IPS DF 4.7 (cell line): ENCODE measurements at regions not wholly inside any gene's neighbourhood (a gene's known extent, or its start where the extent isn't known, plus 50 kb on each side); places are given as distances from the start of the nearest gene placed in this dataset.

ENCODE experiments used
- DNase-seq: peaks from one replicate; pipeline ENCODE4 v3.0.0-alpha.2; 2013; ENCODE audit warnings: low spot score; ENCODE audit errors: extremely low read depth

- DNase-seq: no peak
Measured at GRCh38 chr3:151935446-151935845, 62.0 kb downstream of the SUCNR1 start.

DNA sequence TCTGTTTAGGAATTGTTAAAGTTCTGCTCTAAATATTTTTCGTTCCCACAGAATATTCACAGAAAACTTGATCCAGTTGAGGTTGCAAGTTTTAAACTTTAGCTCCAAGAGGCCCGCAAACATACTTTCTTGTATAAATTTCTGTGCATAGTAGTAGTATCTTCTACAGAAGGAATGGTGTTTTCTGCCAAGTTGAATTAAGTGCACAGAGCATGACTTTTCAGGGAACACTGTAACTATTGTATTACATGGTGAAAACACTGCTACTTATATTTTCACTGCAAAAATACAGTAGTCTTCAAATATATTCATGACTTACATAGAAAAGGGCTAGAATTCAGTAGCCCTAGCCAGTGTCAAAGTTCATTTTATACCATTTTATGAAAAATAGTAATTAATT lies 67.0 kb downstream of the SUCNR1 start:
- DNase-seq: no peak

GRCh38 chr3:151943539-151943938 lies 70.1 kb downstream of the SUCNR1 start:
- no peak for DNase-seq

DNA sequence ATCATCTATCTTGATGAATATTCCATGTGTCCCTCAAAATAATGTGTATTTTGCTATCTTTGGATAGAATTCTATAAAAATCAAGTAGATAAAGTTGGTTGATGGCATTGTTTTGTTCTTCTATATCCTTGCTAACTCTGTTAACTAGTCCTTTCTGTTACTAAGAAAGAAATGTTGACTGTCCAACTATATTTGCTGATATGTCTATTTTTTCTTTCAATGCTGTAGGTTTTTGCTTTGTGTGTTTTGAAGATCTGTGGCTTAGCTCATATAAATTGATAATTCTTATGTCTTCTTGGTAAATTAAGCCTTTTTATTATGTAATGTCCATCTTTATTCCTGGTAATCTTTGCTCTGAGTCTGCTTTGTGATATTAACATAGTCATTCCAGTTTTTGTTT lies 70.9 kb downstream of the SUCNR1 start:
- DNase-seq: no peak

DNA sequence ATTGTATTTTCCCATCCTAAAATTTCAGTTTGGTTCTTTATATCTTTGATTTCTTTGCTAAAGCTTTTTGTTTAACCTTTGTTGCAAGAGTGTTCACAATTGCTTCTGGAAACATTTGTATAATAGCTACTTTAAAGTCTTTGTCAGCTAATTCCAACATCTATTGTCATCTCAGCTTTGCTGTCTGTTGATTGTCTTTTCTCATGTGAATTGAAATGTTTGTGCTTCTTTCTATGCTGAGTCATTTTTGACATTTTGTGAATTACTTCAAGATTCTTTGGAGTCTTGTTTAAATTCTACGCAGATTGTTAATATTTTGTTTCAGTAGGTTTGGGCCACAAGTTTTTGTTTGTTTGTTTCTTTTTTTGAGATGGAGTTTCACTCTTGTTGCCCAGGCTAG lies 73.2 kb downstream of the SUCNR1 start:
- no peak for DNase-seq

GRCh38 chr3:151949706-151950105 lies 76.3 kb downstream of the SUCNR1 start:
- DNase-seq: no peak

DNA sequence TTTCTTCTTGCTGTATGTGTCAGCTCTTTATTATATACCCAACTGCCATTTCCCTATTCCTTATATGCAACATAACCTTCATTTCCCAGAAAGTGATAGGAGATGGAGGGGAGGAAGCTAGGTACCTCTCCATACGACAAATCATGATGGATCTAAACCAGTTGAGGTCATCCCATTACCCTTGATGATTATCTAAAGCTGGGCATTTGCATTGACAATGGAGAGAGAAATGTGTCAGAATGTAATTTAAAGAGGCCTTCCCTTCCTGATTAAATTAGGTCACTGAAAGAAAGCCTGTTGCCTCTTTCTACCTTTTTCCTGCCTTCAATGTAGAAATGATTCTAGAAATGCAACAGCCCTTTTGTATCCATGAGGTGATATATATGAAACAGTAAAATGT lies 81.9 kb downstream of the SUCNR1 start:
- DNase-seq: no peak

- no peak for DNase-seq
Measured at GRCh38 chr3:151960961-151961580, 87.6 kb downstream of the SUCNR1 start.

- no peak for DNase-seq
Measured at GRCh38 chr3:151962352-151962751, 88.9 kb downstream of the SUCNR1 start.

DNA sequence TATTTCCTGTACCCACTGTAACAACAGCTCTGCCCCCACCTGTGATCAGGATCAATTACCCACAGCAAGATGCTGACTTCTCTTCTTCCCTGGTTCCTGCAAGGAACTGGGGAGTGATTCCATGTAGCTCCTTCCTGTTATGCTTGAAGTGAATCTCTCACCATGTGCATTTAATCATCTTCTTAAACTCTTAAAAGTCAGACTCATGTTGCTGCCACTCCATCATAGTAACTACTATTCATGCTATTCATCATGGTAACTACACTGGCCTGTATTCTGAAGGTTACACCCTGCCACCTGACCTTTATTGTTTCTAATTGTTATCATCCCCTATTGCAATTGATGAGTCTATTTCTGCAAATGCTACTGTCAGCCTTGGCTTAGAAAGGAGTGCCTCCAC lies 89.5 kb downstream of the SUCNR1 start:
- DNase-seq: no peak

- no peak for DNase-seq
Measured at GRCh38 chr3:151964743-151965142, 91.3 kb downstream of the SUCNR1 start.

GRCh38 chr3:151969026-151969642 lies 95.7 kb downstream of the SUCNR1 start:
- no peak for DNase-seq

GRCh38 chr3:151971814-151972579 lies 98.6 kb downstream of the SUCNR1 start:
- no peak for DNase-seq

GRCh38 chr3:151974067-151974466 lies 100.6 kb downstream of the SUCNR1 start:
- no peak for DNase-seq

DNA sequence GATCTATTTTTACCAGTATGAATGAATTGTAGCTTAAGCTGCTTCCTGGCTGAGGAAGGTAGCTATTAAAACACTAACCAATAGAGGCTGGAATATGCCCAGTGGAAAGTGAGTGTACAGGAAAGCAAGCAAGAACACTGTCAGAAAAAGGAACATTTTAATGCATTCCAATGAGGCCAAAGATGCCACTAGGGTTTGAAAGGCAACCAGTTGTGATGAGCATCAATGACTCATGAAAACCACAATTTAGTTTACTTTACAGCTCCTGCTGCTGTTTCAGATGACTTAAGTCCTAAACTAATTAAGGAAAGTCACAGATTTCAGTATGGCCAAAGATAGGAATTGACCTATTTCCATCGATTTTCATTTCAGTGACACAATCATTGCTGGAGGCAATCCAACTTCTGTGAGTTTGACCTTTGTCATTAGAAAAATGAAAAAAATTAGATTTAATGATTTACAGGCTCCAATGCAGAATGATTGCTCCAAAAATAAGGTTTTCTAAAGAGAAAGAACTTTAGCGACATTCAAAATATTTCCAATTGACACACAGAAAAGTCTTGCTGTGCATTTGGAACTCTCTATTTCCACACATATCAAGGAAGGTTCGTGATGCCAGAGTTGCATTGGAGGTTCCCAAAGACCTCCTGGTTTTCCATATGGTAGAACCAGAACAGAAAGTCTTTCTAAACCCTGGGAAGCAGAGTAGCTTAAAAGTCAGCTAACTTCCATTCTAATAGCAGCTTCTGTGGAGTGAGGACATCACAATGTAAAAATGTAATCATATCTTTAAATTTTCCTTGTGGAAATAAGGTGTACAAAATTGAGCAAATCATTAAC lies 103.0 kb downstream of the SUCNR1 start:
- DNase-seq: no peak

- no peak for DNase-seq
Measured at GRCh38 chr3:151979906-151980305, 106.5 kb downstream of the SUCNR1 start.

DNA sequence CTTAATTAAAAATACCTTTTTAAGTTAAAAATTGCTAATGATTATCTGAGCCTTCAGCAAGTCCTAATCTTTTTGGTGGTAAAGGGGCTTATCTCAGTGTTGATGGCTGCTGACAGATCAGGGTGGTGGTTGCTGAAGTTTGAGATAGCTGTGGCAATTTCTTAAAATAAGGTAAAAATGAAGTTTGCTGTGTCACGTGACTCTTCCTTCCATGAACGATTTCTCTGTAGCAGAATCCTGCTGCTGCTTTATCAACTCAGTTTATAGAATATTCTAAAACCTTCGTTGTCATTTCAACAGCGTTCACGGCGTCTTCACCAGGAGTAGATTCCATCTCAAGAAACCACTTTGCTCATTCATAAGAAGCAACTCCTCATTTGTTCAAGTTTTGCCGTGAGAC lies 110.1 kb downstream of the SUCNR1 start:
- no peak for DNase-seq

DNA sequence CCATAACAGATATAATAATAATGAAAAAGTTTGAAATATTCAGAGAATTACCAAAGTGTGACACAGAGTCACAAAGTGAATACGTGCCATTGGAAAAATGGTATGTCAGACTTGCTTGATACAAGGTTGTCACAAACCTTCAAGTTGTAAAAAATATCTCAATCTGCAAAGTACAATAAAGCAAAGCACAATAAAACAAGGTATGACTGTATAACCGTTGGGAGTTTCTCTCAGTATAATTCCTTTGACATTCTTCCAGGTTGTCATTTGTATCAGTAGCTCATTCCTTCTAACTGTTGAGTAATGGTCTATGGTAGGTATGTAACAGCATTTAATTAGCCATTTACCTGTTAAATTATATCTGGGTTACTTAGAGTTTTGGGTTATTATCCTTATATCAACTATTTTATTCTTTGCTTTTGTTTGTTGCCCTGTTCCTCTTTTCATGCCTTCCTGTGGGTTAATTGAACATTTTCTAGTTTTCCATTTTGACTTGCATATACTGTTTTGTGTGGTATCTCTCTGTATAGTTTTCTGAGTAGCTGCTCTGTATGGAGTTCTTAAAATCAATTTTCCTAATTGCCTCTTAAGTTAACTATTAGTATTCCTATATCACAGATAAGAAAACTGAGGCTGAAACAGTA lies 112.5 kb downstream of the SUCNR1 start:
- DNase-seq: no peak

- no peak for DNase-seq
Measured at GRCh38 chr3:151987893-151988292, 114.5 kb downstream of the SUCNR1 start.

DNA sequence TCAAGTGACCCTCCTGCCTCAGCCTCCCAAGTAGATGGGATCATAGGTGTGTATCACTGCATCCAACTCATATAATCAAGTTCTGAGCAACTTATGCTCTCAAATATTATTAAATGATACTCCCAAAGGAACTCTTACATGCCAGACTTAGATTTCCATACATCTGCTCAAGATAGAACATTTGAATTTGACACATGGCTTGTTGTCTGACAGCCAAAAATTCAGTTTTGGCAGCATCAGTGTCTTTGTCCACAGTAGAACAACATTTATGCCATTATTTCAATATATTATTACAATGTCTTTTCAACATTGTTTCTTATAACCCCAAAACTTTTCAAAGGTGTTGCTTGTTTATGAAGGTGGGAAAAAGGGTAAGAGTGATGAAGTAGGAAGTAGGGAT lies 116.2 kb downstream of the SUCNR1 start:
- no peak for DNase-seq

- no peak for DNase-seq
Measured at GRCh38 chr3:151990696-151991376, 117.4 kb downstream of the SUCNR1 start.
